GM20431 (cell line): ENCODE measurements at regions not wholly inside any gene's neighbourhood (a gene's known extent, or its start where the extent isn't known, plus 50 kb on each side); places are given as distances from the start of the nearest gene placed in this dataset.
"Not testable (repeated sequence)": the region's sequence is repeated elsewhere in the genome, so short reads cannot be mapped to it uniquely, and the experiment has no call there.

Experiments used
- in situ Hi-C: fragments of 300-500 bp; cut with MseI, MboI; formaldehyde crosslinking; loops from one replicate; pipeline ENCODE4 v1.15.0; 2020; ENCODE audit warnings: low sequenced_read_pairs; ENCODE audit not compliant: unreplicated experiment

DNA sequence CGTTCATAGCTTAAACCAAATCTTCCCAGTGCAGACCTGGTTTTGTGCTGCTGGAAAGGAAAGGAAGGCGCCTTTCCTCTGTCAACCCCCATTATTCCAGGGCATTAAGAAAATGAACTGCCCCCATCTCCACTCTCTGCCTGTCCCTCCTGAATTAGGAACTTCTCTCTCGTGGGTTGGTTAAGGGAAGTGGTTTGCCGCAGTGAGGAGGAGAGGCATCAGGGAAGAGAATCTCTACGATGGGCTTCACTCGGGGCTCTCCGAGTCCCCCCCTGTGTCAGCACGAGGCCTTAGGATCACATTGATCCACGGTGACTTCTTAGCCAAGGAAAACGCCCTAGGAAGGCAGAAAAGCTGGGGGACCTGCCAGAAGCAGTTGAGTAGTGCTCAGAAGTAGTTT, 53.9 kb upstream of the LYZL2 start:
- in situ Hi-C loops, result no loop called here

DNA sequence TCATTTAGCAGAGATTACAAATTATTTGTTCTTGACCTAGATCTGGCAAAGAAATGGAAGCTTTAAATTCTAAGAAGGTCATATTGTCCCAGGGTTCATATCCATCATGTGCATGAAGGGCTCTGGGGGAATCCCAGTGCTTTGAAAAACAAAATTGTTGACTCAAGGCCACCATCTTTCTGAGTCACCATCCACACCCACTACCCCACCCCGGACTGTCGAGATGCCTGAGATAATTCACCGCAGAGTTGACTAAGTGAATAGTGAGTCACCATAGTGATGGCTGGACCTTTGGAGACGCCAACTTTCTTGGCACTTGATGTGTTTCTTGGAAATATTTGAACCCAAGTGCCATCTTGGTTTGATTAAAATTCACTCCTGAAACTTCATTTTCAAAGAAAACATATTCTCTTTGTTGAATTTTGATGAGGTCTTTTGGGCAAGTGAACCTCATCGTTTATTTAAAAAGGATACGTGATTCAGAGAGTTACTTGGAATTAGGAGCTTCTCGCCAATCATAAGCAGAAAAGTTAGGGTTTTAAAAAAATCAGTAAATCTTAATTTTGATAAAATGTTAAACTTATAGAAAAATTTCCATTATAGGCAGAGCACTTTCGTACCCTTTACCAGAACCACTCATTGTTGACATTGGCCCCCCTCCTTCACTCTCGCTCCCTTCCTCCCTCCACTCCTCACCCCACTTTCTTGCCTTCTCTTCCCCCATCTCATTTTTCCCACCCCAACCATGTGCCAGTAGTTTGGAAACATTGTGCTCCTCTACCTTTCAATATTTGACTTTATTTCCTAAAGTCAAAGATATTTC, 53.0 kb upstream of the LYZL2 start:
- in situ Hi-C loops, result not testable (repeated sequence)

DNA sequence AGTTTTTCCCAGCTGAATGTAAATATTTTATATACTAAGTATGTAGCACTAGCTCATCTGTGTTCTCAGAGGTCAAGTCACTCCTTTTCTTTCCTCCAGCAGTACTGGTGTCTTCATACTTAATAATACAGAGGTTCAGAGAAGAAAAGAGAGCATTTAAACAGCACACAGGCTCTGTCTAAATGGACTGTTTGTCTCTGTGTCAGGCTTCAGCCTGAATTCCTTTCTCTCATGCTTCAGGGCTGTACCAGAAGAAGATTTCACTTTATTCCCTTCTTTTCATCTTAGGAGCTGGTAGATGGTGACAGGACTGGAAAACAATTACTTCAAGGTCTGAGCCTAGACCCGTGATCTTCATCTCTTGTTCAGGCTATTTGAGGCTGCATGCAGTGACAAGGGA, 51.4 kb upstream of the LYZL2 start:
- in situ Hi-C loops, result no loop called here
